HG02938 (cell line): ENCODE measurements at regions not wholly inside any gene's neighbourhood (a gene's known extent, or its start where the extent isn't known, plus 50 kb on each side); places are given as distances from the start of the nearest gene placed in this dataset.
"Not testable (repeated sequence)": the region's sequence is repeated elsewhere in the genome, so short reads cannot be mapped to it uniquely, and the experiment has no call there.

Experiments used
- ATAC-seq: cut with Tn5 transposase; IDR thresholded peaks from one replicate; pipeline ENCODE4 v1.9.1; 2021; ENCODE audit warnings: mild to moderate bottlenecking, moderate library complexity; ENCODE audit not compliant: unreplicated experiment

GRCh38 chr7:108627476-108628051, 57.9 kb downstream of the DNAJB9 start:
- no peak for ATAC-seq

- ATAC-seq: no peak
These were observed 59.0 kb downstream of the DNAJB9 start for GRCh38 chr7:108628678-108629077.

- no peak for ATAC-seq
These were observed 60.2 kb downstream of the DNAJB9 start for GRCh38 chr7:108629651-108630400.

- ATAC-seq: no peak
These were observed 64.4 kb downstream of the DNAJB9 start for GRCh38 chr7:108634036-108634435.

- no peak for ATAC-seq
These were observed 64.9 kb downstream of the DNAJB9 start for GRCh38 chr7:108634535-108634934.

GRCh38 chr7:108637049-108637621, 67.5 kb downstream of the DNAJB9 start:
- no peak for ATAC-seq

GRCh38 chr7:108642126-108642525, 72.5 kb downstream of the DNAJB9 start:
- ATAC-seq: no peak

- no peak for ATAC-seq
These were observed 73.5 kb downstream of the DNAJB9 start for GRCh38 chr7:108643136-108643535.

- ATAC-seq: no peak
These were observed 79.3 kb downstream of the DNAJB9 start for GRCh38 chr7:108648989-108649388.

GRCh38 chr7:108650467-108650866, 80.8 kb downstream of the DNAJB9 start:
- no peak for ATAC-seq

- no peak for ATAC-seq
These were observed 83.2 kb downstream of the DNAJB9 start for GRCh38 chr7:108652886-108653285.

GRCh38 chr7:108653526-108653925, 83.9 kb downstream of the DNAJB9 start:
- no peak for ATAC-seq

- ATAC-seq: not testable (repeated sequence)
These were observed 87.6 kb downstream of the DNAJB9 start for GRCh38 chr7:108657140-108657726.

- no peak for ATAC-seq
These were observed 89.6 kb downstream of the DNAJB9 start for GRCh38 chr7:108659261-108659660.

GRCh38 chr7:108659867-108660266, 90.2 kb downstream of the DNAJB9 start:
- no peak for ATAC-seq

- no peak for ATAC-seq
These were observed 90.8 kb downstream of the DNAJB9 start for GRCh38 chr7:108660465-108660864.

- ATAC-seq: no peak
These were observed 93.2 kb downstream of the DNAJB9 start for GRCh38 chr7:108662783-108663362.

GRCh38 chr7:108663701-108664100, 94.0 kb downstream of the DNAJB9 start:
- ATAC-seq: no peak

- ATAC-seq: no peak
These were observed 97.5 kb downstream of the DNAJB9 start for GRCh38 chr7:108667216-108667615.

- no peak for ATAC-seq
These were observed 100.3 kb downstream of the DNAJB9 start for GRCh38 chr7:108669958-108670357.

GRCh38 chr7:108673699-108674098, 104.0 kb downstream of the DNAJB9 start:
- not testable (repeated sequence) for ATAC-seq

- ATAC-seq: no peak
These were observed 115.0 kb downstream of the DNAJB9 start for GRCh38 chr7:108684629-108685028.
